NCI-H1694 treated with DMSO at 0.1 percent for 48 hours (cell line): ENCODE measurements at regions not wholly inside any gene's neighbourhood (a gene's known extent, or its start where the extent isn't known, plus 50 kb on each side); places are given as distances from the start of the nearest gene placed in this dataset.

Experiments
- DNase-seq: peaks from one replicate; lab custom pipeline; 2025; lab: John Stamatoyannopoulos, UW

GRCh38 chr1:193555662-193556441, 369.4 kb upstream of the B3GALT2 start:
- no peak for DNase-seq

GRCh38 chr1:193553564-193553963, 367.2 kb upstream of the B3GALT2 start:
- no peak for DNase-seq

GRCh38 chr1:193552274-193552673, 365.9 kb upstream of the B3GALT2 start:
- no peak for DNase-seq

DNA sequence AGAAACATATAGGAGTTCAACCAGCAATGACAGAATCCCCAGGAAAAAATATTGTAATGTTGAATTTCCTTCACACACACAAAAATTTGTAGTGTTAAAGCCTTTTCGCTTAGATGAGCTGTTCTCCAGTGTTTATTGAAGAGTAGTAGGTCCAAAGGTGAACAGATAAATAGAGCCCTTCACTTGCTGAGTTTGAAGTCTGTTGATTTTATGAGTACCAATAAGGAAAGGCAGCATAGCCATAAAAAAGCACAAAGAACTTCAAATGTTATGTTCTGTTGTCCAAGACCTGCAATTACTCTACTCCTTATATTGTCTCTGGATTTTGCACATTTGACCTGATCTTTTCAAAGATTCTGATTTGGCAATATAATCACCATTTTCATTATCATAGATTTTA, 362.7 kb upstream of the B3GALT2 start:
- no peak for DNase-seq

DNA sequence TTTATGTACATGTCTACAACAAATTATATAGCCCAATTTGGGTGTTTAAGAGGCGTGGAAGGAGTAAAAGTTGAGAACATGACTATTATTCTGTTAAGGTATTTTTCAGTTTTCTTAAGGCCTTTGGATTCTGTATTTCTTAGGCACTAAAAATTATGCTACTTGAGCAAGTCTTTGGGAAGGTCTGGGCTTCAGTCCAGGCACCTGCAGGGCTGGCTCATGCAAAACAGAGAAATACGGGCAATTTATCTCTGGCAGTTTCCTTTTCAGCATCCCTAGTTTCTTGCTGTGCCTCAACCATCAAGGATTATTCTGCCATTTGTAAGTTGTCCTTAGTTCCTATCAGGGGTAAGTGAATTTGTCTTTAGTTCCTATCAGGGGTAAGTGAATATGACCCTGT, 358.8 kb upstream of the B3GALT2 start:
- no peak for DNase-seq

GRCh38 chr1:193543259-193543658, 356.8 kb upstream of the B3GALT2 start:
- DNase-seq, result no peak

- no peak for DNase-seq
Measured at GRCh38 chr1:193542690-193543089, 356.3 kb upstream of the B3GALT2 start.

DNA sequence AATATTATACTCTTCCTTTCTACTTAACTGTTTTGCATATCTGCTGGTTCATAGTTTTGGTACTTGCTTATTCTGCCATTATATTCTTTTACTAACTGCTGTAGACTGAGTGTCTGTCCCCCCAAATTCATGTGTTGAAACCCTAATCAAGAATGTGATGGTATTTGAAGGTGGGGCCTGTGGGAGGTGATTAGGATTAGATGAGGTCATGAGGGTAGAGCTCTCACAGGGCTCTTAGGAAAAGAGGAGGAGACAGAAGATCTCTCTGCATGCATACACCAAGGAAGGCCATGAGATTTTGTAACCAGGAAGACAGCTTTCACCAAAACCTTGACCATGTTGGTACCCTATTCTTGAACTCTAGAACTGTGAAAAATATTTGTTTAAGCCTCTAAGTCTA, 354.1 kb upstream of the B3GALT2 start:
- DNase-seq, result no peak

GRCh38 chr1:193539731-193540459, 353.5 kb upstream of the B3GALT2 start:
- DNase-seq, result no peak

DNA sequence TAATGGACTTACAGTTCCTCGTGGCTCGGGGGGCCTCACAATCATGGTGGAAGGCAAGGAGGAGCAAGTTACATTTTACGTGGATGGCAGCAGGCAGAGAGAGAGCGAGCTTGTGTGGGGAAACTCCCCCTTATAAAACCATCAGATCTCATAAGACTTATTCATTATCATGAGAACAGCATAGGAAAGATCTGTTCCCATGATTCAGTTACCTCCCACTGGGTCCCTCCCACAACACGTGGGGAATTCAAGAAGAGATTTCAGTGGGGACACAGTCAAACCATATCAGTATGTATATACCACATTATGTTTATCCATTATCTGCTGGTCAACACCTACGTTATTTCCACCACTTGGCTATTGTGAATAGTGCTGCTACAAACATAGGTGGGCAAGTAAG, 352.3 kb upstream of the B3GALT2 start:
- DNase-seq, result no peak

DNA sequence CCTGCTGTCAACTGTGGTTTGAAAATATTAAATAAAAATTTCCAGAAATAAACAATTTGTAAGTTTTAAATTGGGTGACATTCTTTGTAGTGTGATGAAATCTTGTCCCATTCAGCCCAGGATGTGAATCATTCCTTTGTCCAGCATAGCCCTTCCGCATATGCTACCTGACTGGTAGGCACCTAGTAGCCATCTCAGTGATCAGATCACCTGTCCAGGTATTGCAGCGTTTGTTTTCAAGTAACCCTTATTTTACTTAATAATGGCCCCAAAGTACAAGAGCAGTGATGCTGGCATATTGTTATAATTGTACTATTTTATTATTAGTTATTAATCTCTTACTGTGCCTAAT, 351.6 kb upstream of the B3GALT2 start:
- DNase-seq, result no peak

DNA sequence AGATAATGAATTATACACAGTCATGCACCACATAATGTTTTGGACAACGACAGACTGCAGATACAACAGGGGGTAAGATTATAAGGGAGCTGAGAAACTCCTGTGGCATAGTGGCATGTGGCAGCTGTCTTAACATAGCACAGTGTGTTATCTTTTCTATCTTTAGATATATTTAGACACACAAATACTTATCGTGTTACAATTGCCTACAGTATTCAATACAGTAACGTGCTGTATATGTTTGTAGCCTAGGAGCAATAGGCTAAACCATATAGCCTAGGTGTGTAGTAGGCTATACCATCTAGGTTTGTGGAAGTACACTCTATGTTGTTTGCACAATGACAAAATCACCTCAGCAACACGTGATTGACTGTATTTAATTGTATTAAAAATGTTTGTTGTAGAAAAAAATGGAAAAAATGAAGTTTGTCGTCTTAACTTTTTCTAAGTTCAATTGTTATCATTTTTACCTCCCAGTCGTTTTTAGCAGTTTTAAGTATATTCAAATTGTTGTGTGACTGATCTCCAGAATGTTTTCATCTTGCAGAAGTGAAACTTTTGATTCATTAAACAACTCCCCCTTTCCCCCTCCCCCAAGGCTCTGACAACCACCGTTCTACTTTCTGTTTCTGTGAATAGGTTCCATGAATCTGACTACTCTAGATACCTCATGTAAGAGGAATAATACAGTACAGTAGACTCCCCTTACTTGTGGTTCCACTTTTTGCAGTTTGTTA, 351.0 kb upstream of the B3GALT2 start:
- DNase-seq, result no peak

- DNase-seq, result no peak
Measured at GRCh38 chr1:193533853-193534252, 347.4 kb upstream of the B3GALT2 start.

DNA sequence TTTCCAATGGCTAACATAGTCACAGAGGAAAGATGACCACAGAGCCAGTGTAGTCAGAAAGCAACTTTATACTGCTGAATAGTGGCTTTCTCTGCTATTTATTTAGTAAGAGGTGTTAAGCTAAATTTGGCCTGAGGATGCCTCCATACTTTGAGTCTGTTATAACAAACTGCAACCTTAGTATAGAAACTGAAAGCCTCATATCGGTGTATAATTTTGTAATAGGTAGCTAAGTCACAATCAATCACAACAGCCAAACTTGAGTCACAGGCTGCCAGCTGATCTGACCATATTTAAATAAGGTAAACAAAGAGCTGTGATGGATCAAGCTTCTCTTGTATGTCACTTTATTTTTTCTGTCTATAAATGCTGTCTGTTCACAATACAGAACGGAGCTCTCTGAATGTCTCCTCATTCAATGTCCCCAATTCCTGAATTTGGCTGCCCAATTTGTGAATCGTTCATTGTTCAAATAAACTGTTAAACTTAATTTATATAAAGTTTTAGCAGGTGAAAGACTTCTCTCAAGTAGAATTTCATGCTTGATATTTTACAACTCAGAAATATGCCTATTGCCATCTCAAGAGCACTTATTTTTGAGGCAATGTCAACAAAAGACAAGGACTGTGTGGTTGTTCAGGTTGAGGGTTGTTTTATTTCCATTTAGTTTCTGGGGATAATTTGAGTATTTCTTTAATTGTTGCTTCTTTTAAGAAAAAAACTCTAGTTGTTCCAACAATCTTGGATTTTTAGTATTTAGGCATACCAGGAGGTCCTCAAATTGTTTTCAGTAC, 339.7 kb upstream of the B3GALT2 start:
- no peak for DNase-seq

DNA sequence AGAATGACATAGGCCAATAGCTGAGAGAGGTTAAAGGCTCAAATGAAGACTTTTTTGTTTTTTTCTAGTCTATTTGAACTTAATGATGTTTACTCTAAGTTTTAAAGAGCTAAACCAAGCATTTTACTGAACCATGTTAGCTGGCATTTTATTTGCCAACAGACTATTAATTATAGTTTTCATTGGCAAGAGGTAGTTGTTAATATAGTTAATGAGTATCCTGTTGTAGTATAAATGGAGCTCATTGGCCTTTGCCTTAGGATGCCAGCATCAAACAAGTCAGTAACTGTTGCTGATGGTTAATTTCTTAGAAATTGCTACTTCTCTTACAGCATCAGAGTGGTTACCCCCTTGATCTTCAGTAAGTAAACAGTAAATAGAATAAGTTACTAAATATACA, 339.0 kb upstream of the B3GALT2 start:
- DNase-seq, result no peak

DNA sequence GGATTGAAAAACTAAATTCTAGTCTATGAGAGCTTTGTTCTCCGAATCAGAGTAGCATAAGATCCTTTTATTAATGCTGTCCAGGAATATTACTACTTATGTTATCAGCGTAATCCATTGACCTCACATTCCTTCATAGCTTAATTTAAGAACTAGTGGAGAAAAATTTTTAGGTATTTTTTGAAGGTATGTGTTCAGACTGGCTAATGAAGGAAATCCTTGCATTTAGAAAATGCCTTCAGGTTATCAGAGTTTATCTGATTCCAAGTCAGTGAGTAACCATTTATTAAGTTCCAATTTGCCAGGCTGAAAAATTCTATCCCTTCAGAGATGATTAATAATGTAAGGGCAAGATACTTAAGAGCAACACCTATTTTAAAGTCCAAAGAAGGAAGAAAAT, 338.2 kb upstream of the B3GALT2 start:
- no peak for DNase-seq

- no peak for DNase-seq
Measured at GRCh38 chr1:193524021-193524420, 337.6 kb upstream of the B3GALT2 start.

DNA sequence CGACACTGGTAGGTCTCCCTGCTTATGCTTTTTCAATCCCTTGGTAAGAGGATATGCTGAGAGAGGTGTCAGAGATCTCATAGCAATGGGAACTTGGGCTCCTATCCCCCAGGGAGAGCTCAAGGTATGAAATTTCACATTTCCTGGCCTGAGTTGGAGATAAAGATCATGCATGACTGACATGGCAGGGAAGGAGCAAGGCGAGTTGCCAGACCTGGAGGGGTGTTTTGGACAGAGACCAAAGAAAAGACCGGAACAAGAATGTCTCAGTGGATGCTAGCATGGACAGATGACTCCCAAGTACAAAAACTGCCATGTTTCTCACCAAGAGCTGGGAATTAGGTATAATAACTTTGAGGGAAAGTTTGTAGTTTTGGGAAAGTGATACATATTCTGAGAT, 334.1 kb upstream of the B3GALT2 start:
- no peak for DNase-seq

GRCh38 chr1:193519922-193520321, 333.5 kb upstream of the B3GALT2 start:
- no peak for DNase-seq

DNA sequence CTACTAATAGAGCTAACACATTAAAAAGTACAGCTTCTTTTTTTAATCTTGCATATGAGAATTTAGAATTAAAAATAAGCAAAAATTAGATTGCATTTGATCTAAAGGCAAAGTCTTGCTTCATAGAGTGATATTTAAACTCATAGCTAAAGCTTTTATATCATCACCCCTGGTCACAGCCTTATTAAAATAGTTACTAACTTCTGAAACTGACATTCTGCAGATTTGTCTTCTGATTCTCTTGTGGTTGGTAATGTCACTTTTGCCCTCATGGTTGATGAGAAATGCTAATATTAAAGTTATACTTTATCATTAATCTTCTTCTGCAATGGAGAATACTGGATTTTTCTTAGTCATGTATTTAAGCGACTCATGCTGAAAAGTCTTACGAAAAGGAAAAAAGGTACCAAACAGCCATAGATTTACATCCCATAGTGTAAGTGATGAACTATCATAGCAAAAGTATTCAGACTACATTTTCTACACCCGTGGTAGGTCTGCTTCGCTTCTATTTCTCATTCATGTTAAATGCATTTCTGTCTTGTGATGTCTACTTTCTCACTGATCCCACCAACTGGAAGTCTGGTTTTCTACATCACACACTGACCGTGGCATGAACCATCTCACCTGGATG, 330.5 kb upstream of the B3GALT2 start:
- no peak for DNase-seq

DNA sequence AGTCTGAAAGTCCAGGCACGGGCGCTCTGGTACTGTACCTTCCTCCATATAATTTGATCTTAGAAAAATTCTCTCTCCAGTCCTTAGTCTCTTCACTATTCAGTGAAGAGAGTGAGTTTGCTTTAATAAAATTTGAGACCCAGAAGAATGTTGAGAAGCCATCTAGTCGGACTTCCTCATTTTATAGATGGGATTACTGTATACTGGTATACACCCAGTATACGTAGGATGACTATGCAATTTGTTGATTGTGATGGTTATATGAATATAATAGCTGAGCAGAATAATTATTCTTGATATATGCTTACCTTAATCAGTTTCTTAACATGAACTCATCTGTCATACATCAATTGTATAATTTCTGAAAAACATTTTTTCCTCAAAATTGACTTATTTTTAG, 328.0 kb upstream of the B3GALT2 start:
- DNase-seq, result no peak

DNA sequence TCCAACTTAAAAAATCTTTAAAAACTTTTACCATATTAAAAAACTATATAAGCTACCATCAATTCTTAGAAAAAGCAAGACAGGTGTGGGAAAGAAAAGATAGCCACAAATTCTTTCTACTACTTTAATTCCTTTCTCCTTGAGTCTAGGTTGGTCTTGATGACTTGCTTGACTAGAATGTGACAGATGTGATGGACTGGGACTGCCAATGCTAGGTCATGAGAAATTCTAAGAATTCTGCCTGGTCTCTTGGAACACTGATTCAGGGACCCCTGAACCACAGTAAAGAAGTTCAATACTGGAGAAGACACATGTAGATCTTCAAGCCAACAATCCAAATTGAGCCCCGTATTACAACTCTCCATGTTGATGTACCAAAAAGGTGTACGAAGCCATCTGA, 326.6 kb upstream of the B3GALT2 start:
- no peak for DNase-seq
